Muscle of leg (tissue), 3 donors: ENCODE measurements at regions not wholly inside any gene's neighbourhood (a gene's known extent, or its start where the extent isn't known, plus 50 kb on each side); places are given as distances from the start of the nearest gene placed in this dataset.
A peak's percentile ranks its signal among the peaks of the same experiment; 100 is the strongest.

Experiments
- DNase-seq: peaks from one replicate; pipeline ENCODE4 v3.0.0; 2013
- H3K27ac ChIP-seq: one replicate; pipeline ENCODE4 v1.5.1; 2013; ENCODE audit warnings: mild to moderate bottlenecking, low read length, control low read depth
- H3K27me3 ChIP-seq: one replicate; pipeline ENCODE4 v1.6.1; 2013; ENCODE audit warnings: low read length; ENCODE audit not compliant: control insufficient read depth, insufficient read depth
- H3K36me3 ChIP-seq: one replicate; pipeline ENCODE4 v1.6.1; 2013; ENCODE audit warnings: low read length; ENCODE audit not compliant: control insufficient read depth, insufficient read depth
- H3K4me1 ChIP-seq: one replicate; pipeline ENCODE4 v1.6.1; 2013; ENCODE audit warnings: low read length; ENCODE audit not compliant: control insufficient read depth, insufficient read depth
- H3K4me3 ChIP-seq: one replicate; pipeline ENCODE4 v1.5.1; 2013; ENCODE audit warnings: low read length, control low read depth
- H3K9me3 ChIP-seq: replicated peaks from 2 replicates; pipeline ENCODE4 v1.6.1; 2013; ENCODE audit warnings: low read depth, low read length; ENCODE audit not compliant: control insufficient read depth
- WGBS: methylation state at CpG from one replicate; pipeline ENCODE4 v1.1.5; 2013; ENCODE audit warnings: missing lambda C conversion rate; ENCODE audit not compliant: insufficient coverage; 5-methylcytosine and 5-hydroxymethylcytosine counted together

- Histone ChIP-seq H3K4me1 (peaks cover 9% of the 10 kb centered on the region), H3K9me3 (no peaks in the 10 kb centered on the region), H3K27ac (no peak overlapping the region), H3K27me3 (no peaks in the 10 kb centered on the region), H3K4me3 (no peak overlapping the region), H3K36me3 (no peaks in the 10 kb centered on the region)
- no peak for DNase-seq
- no CpG with 5 or more reads among the region's 4 CpGs for WGBS
Observed at GRCh38 chr2:173419506-173419905, 64.8 kb downstream of the CDCA7 start.

GRCh38 chr2:173424886-173425285 lies 70.2 kb downstream of the CDCA7 start:
- Histone ChIP-seq H3K36me3 (no peaks in the 10 kb centered on the region), H3K27ac (no peak overlapping the region), H3K4me1 (peaks cover 13% of the 10 kb centered on the region), H3K27me3 (no peaks in the 10 kb centered on the region), H3K9me3 (no peaks in the 10 kb centered on the region), H3K4me3 (no peak overlapping the region)
- WGBS = 17% methylated on average over 2 of the region's 2 CpGs
- DNase-seq = peak; percentile 89

- 34% methylated on average over 3 of the region's 6 CpGs for WGBS
- Histone ChIP-seq H3K4me1 (peaks cover 16% of the 10 kb centered on the region), H3K27ac (peak overlapping the region; percentile 4), H3K27me3 (no peaks in the 10 kb centered on the region), H3K36me3 (no peaks in the 10 kb centered on the region), H3K9me3 (no peaks in the 10 kb centered on the region), H3K4me3 (no peak overlapping the region)
- peak; percentile 92 for DNase-seq
Observed at GRCh38 chr2:173427887-173428668, 73.4 kb downstream of the CDCA7 start.

GRCh38 chr2:173431191-173431590 lies 76.5 kb downstream of the CDCA7 start:
- Histone ChIP-seq H3K4me3 (no peak overlapping the region), H3K36me3 (no peaks in the 10 kb centered on the region), H3K27ac (no peak overlapping the region), H3K4me1 (peaks cover 13% of the 10 kb centered on the region), H3K27me3 (no peaks in the 10 kb centered on the region), H3K9me3 (no peaks in the 10 kb centered on the region)
- WGBS = 55% methylated on average over 5 of the region's 5 CpGs
- DNase-seq = no peak

GRCh38 chr2:173432049-173432754 lies 77.5 kb downstream of the CDCA7 start:
- Histone ChIP-seq H3K9me3 (no peaks in the 10 kb centered on the region), H3K4me1 (peaks cover 13% of the 10 kb centered on the region), H3K4me3 (no peak overlapping the region), H3K27ac (no peak overlapping the region), H3K27me3 (no peaks in the 10 kb centered on the region), H3K36me3 (no peaks in the 10 kb centered on the region)
- DNase-seq = no peak
- WGBS = 83% methylated on average over 5 of the region's 7 CpGs

- WGBS = no CpG with 5 or more reads among the region's 5 CpGs
- Histone ChIP-seq H3K36me3 (no peaks in the 10 kb centered on the region), H3K27me3 (no peaks in the 10 kb centered on the region), H3K9me3 (no peaks in the 10 kb centered on the region), H3K4me3 (no peak overlapping the region), H3K4me1 (peaks cover 4% of the 10 kb centered on the region), H3K27ac (peak overlapping the region; percentile 40)
- peak; percentile 74 for DNase-seq
Observed at GRCh38 chr2:173434762-173435569, 80.3 kb downstream of the CDCA7 start.

DNA sequence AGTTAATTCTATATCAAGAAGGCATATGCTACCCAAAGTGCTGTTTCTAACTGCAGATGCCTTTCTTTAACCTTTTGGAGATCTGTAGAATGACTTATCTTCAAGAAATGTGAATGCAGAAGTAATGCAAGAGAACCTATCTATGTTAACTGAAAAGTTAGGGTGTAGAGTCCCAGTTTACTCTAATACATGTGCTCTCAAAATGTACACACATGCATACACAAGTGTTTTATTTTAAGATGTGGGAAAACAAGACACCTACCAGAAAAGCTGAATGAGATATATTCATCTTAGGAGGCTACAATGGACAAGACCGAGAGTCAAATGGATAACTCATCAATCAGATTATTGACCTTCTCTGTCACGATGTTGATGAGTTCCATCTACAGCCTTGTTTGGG lies 80.9 kb downstream of the CDCA7 start:
- no peaks in the 10 kb centered on the region for H3K36me3 ChIP-seq
- no peaks in the 10 kb centered on the region for H3K27me3 ChIP-seq
- H3K9me3 ChIP-seq = no peaks in the 10 kb centered on the region
- DNase-seq = no peak
- no peak overlapping the region for H3K4me3 ChIP-seq
- WGBS = no CpG with 5 or more reads among the region's 2 CpGs
- H3K27ac ChIP-seq = peak overlapping the region; percentile 8
- peaks cover 4% of the 10 kb centered on the region for H3K4me1 ChIP-seq

- no peak for DNase-seq
- Histone ChIP-seq H3K4me3 (no peak overlapping the region), H3K36me3 (no peaks in the 10 kb centered on the region), H3K4me1 (peaks cover 4% of the 10 kb centered on the region), H3K27me3 (no peaks in the 10 kb centered on the region), H3K27ac (no peak overlapping the region), H3K9me3 (no peaks in the 10 kb centered on the region)
- WGBS = no CpG with 5 or more reads among the region's 2 CpGs
Observed at GRCh38 chr2:173436088-173436487, 81.4 kb downstream of the CDCA7 start.

GRCh38 chr2:173441222-173441621 lies 86.5 kb downstream of the CDCA7 start:
- H3K9me3 ChIP-seq = no peaks in the 10 kb centered on the region
- H3K4me3 ChIP-seq = no peak overlapping the region
- H3K4me1 ChIP-seq = no peaks in the 10 kb centered on the region
- DNase-seq = peak; percentile 61
- H3K36me3 ChIP-seq = no peaks in the 10 kb centered on the region
- H3K27me3 ChIP-seq = no peaks in the 10 kb centered on the region
- no peak overlapping the region for H3K27ac ChIP-seq

DNA sequence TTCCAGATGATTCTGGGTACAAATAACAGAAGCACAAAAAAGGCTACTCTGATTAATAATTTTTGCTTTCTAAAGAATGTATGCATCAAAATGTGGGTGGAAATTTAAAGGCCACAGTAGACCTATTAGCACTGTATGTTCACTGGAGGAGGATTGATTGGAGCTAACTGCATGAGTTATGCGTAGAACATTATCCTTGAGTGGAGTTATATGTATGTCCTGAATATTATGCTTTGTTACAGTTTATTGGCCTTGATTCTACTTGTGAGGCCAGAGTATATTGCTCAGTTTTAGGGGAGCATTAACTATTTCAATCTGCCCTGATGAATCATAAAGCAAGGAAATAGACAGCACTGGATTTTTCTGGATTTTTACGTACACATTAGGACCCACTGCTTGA lies 87.9 kb downstream of the CDCA7 start:
- H3K4me1 ChIP-seq = no peaks in the 10 kb centered on the region
- DNase-seq = no peak
- H3K36me3 ChIP-seq = no peaks in the 10 kb centered on the region
- H3K27me3 ChIP-seq = no peaks in the 10 kb centered on the region
- no peak overlapping the region for H3K4me3 ChIP-seq
- no peak overlapping the region for H3K27ac ChIP-seq
- no peaks in the 10 kb centered on the region for H3K9me3 ChIP-seq
- 57% methylated on average over 1 of the region's 2 CpGs for WGBS
